Parathyroid adenoma (tissue), 2 donors: ENCODE measurements at regions not wholly inside any gene's neighbourhood (a gene's known extent, or its start where the extent isn't known, plus 50 kb on each side); places are given as distances from the start of the nearest gene placed in this dataset.

Source experiments
- H2AFZ ChIP-seq: fragments of 300-600 bp; sonication (generic); one replicate; pipeline ENCODE4 v1.7.0; 2017; ENCODE audit warnings: antibody characterized with exemption, mild to moderate bottlenecking
- H3K27ac ChIP-seq: fragments of 300-600 bp; sonication (generic); one replicate; pipeline ENCODE4 v1.7.0; 2017
- H3K27me3 ChIP-seq: fragments of 300-600 bp; sonication (generic); one replicate; pipeline ENCODE4 v1.7.0; 2017; ENCODE audit warnings: low read length; ENCODE audit not compliant: control insufficient read depth, insufficient read depth
- H3K36me3 ChIP-seq: fragments of 300-600 bp; sonication (generic); one replicate; pipeline ENCODE4 v1.7.0; 2017; ENCODE audit warnings: low read length; ENCODE audit not compliant: control insufficient read depth, insufficient read depth
- H3K4me1 ChIP-seq: fragments of 300-600 bp; sonication (generic); one replicate; pipeline ENCODE4 v1.7.0; 2017; ENCODE audit warnings: control low read depth
- H3K4me2 ChIP-seq: fragments of 300-600 bp; sonication (generic); one replicate; pipeline ENCODE4 v1.7.0; 2017; ENCODE audit warnings: low read length
- H3K4me3 ChIP-seq: fragments of 300-600 bp; sonication (generic); one replicate; pipeline ENCODE4 v1.7.0; 2017; ENCODE audit warnings: low read depth, low read length
- H3K79me2 ChIP-seq: fragments of 300-600 bp; sonication (generic); one replicate; pipeline ENCODE4 v1.7.0; 2017; ENCODE audit warnings: control low read depth
- H3K9ac ChIP-seq: fragments of 300-600 bp; sonication (generic); one replicate; pipeline ENCODE4 v1.7.0; 2017; ENCODE audit warnings: mild to moderate bottlenecking
- H3K9me3 ChIP-seq: fragments of 300-600 bp; sonication (generic); one replicate; pipeline ENCODE4 v1.7.0; 2017; ENCODE audit warnings: low read length; ENCODE audit not compliant: control insufficient read depth
- TF ChIP-seq, protein P1 (sequence below): fragments of 300-600 bp; sonication (generic); IDR thresholded peaks from one replicate; pipeline ENCODE4 v1.7.0; 2017; ENCODE audit warnings: antibody characterized with exemption, mild to moderate bottlenecking
- donor health status: primary hyperparathyroidism.

DNA sequence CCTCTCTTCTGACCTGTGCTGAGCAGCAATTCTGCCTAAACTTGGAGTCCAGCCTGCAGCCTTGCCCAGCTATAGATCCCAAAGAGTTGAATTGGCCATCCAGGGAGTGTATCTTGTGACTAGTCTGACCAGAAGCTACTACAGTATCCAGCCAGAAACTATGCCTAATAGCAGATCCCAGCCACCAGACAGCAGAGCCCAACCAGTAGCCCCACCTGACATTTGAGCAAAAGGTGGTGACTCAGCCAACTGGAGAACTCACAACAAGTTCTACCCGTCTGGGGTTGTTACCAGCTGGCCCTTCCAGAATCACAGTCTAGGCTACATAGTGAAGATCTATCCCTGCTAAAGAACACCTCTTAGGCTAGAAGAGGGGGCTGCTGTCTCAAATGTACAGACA, 315.0 kb downstream of the CRPPA start:
- Histone ChIP-seq H3K27me3 (no peaks in the 10 kb centered on the region), H3K4me1 (no peaks in the 10 kb centered on the region), H3K9me3 (no peaks in the 10 kb centered on the region), H2AFZ (no peak overlapping the region), H3K4me3 (no peak overlapping the region), H3K9ac (no peak overlapping the region), H3K27ac (no peak overlapping the region), H3K36me3 (no peaks in the 10 kb centered on the region), H3K4me2 (no peak overlapping the region), H3K79me2 (no peaks in the 10 kb centered on the region)
- TF ChIP-seq, protein P1, sequence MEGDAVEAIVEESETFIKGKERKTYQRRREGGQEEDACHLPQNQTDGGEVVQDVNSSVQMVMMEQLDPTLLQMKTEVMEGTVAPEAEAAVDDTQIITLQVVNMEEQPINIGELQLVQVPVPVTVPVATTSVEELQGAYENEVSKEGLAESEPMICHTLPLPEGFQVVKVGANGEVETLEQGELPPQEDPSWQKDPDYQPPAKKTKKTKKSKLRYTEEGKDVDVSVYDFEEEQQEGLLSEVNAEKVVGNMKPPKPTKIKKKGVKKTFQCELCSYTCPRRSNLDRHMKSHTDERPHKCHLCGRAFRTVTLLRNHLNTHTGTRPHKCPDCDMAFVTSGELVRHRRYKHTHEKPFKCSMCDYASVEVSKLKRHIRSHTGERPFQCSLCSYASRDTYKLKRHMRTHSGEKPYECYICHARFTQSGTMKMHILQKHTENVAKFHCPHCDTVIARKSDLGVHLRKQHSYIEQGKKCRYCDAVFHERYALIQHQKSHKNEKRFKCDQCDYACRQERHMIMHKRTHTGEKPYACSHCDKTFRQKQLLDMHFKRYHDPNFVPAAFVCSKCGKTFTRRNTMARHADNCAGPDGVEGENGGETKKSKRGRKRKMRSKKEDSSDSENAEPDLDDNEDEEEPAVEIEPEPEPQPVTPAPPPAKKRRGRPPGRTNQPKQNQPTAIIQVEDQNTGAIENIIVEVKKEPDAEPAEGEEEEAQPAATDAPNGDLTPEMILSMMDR: no peak

DNA sequence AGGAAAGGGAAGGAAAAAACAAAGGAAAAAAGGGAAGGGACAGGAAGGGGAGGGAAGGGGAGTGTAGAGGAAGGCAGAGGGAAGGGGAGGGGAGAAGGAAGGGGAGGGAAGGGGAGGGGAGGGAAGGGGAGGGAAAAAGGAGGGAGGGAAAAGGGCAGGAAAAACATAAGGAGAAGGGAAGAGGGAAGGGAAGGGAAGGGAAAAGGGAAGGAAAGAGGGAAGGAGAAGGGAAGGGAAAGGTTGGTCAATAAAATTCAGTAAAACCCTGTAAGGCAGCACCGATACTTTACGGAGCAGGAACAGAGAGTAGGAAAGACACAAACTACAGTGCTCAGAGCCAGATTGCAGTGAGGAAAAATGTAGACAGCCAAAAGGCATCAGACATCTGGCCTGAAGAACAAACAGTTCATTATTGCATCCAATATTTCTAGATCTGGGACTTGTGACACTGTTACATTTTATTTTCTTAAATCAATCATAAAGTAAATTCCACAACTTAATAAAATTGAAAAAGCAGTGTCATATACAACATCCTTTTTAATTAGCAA, 322.0 kb downstream of the CRPPA start:
- Histone ChIP-seq H3K9me3 (no peaks in the 10 kb centered on the region), H3K27ac (no peak overlapping the region), H2AFZ (no peak overlapping the region), H3K4me1 (no peaks in the 10 kb centered on the region), H3K36me3 (no peaks in the 10 kb centered on the region), H3K4me2 (no peak overlapping the region), H3K4me3 (no peak overlapping the region), H3K79me2 (no peaks in the 10 kb centered on the region), H3K9ac (no peak overlapping the region), H3K27me3 (no peaks in the 10 kb centered on the region)
- TF ChIP-seq, protein P1: no peak

DNA sequence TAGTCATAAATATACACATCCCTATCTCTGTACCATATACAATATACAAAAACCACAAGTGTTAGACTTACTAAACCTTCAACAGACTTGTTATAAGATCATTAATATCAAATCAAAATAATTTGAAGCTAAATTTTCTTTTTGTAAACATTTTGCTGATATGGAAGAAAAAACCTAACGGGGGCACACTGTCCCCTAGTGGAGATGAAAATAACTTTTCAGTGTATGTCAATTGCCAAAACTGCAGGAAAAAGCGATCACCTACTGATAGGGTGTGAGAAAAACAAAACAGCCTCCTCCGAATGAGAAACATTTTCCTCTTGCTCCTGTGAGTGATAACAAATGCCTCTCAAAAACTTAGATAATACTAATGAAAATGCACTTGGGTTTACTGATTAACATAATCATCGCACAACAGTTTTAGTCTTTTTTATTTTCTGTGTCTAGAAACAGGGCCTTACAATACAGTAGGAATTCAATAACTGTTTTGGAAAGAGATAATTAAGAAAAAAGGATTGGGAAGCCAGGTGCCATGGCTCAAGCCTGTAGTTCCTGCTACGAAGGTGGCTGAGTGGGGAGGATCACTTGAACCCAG, 322.7 kb downstream of the CRPPA start:
- H3K36me3 ChIP-seq: no peaks in the 10 kb centered on the region
- no peak overlapping the region for H2AFZ ChIP-seq
- H3K27ac ChIP-seq: no peak overlapping the region
- no peaks in the 10 kb centered on the region for H3K9me3 ChIP-seq
- H3K4me1 ChIP-seq: no peaks in the 10 kb centered on the region
- H3K79me2 ChIP-seq: no peaks in the 10 kb centered on the region
- TF ChIP-seq, protein P1: no peak
- no peaks in the 10 kb centered on the region for H3K27me3 ChIP-seq
- H3K9ac ChIP-seq: no peak overlapping the region
- H3K4me3 ChIP-seq: no peak overlapping the region
- H3K4me2 ChIP-seq: no peak overlapping the region

DNA sequence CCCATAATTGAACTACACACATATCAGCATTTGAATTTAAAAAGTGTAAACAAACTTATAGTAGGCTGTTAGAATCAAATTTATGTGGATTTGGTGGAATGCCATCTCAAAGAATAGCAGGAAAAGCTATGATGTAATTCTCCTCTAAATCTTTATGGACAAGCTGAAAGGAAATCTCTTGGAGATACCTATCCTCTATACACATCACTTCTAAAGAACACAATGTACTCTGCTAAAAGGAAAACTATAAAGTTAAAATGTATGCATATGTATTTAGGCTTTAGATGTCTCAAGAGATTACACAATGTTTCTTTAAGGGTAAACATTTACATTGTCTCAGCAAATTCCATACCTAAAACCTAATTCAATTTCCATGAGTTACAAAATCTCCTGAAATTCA, 323.3 kb downstream of the CRPPA start:
- TF ChIP-seq, protein P1: no peak
- Histone ChIP-seq H3K4me1 (no peaks in the 10 kb centered on the region), H3K27me3 (no peaks in the 10 kb centered on the region), H2AFZ (no peak overlapping the region), H3K9me3 (no peaks in the 10 kb centered on the region), H3K4me3 (no peak overlapping the region), H3K4me2 (no peak overlapping the region), H3K9ac (no peak overlapping the region), H3K79me2 (no peaks in the 10 kb centered on the region), H3K27ac (no peak overlapping the region), H3K36me3 (no peaks in the 10 kb centered on the region)
